Stimulated activated CD8-positive, alpha-beta memory T cell treated with anti-CD3 and anti-CD28 coated beads, Interleukin-15, amount 100 ng/mL, for 48 hours (primary cell): ENCODE measurements at regions not wholly inside any gene's neighbourhood (a gene's known extent, or its start where the extent isn't known, plus 50 kb on each side); places are given as distances from the start of the nearest gene placed in this dataset.

Source experiments
- DNase-seq, 2 donors: peaks; one replicate each; pipeline ENCODE4 v3.0.0-alpha.2; 2020; ENCODE audit warnings: low read depth in 2 of 2

GRCh38 chr3:94179059-94179458 lies 116.2 kb downstream of the NSUN3 start:
- DNase-seq: no peak

- DNase-seq: no peak
Measured at GRCh38 chr3:94183551-94183950, 120.7 kb downstream of the NSUN3 start.

GRCh38 chr3:94184781-94185180 lies 121.9 kb downstream of the NSUN3 start:
- DNase-seq: no peak

GRCh38 chr3:94185753-94186152 lies 122.9 kb downstream of the NSUN3 start:
- no peak for DNase-seq

- no peak for DNase-seq
Measured at GRCh38 chr3:94187697-94188096, 124.8 kb downstream of the NSUN3 start.

- no peak for DNase-seq
Measured at GRCh38 chr3:94195381-94195780, 132.5 kb downstream of the NSUN3 start.

- DNase-seq: no peak
Measured at GRCh38 chr3:94206291-94206690, 143.4 kb downstream of the NSUN3 start.

- DNase-seq: no peak
Measured at GRCh38 chr3:94210256-94210655, 147.4 kb downstream of the NSUN3 start.

GRCh38 chr3:94217406-94217805 lies 154.5 kb downstream of the NSUN3 start:
- DNase-seq: no peak

GRCh38 chr3:94220426-94220825 lies 157.6 kb downstream of the NSUN3 start:
- no peak for DNase-seq

- DNase-seq: no peak
Measured at GRCh38 chr3:94221829-94222228, 159.0 kb downstream of the NSUN3 start.

GRCh38 chr3:94225148-94225865 lies 162.4 kb downstream of the NSUN3 start:
- no peak for DNase-seq

GRCh38 chr3:94226078-94226477 lies 163.2 kb downstream of the NSUN3 start:
- DNase-seq: no peak

- no peak for DNase-seq
Measured at GRCh38 chr3:94232921-94233320, 170.1 kb downstream of the NSUN3 start.

GRCh38 chr3:94234177-94234788 lies 171.4 kb downstream of the NSUN3 start:
- DNase-seq: no peak

- no peak for DNase-seq
Measured at GRCh38 chr3:94241986-94242385, 179.1 kb downstream of the NSUN3 start.

- no peak for DNase-seq
Measured at GRCh38 chr3:94246171-94246570, 183.3 kb downstream of the NSUN3 start.

- DNase-seq: no peak
Measured at GRCh38 chr3:94248042-94248441, 185.2 kb downstream of the NSUN3 start.

- DNase-seq: peak; percentile 8 to 24
Measured at GRCh38 chr3:94249491-94250079, 186.7 kb downstream of the NSUN3 start.

- DNase-seq: no peak
Measured at GRCh38 chr3:94251566-94251965, 188.7 kb downstream of the NSUN3 start.

- DNase-seq: no peak
Measured at GRCh38 chr3:94252316-94252715, 189.5 kb downstream of the NSUN3 start.

- DNase-seq: no peak
Measured at GRCh38 chr3:94256888-94257813, 194.3 kb downstream of the NSUN3 start.
